Osteoblast (primary cell): ENCODE measurements at regions not wholly inside any gene's neighbourhood (a gene's known extent, or its start where the extent isn't known, plus 50 kb on each side); places are given as distances from the start of the nearest gene placed in this dataset.

Source experiments
- DNase-seq: peaks from one replicate; pipeline ENCODE4 v3.0.0; 2011; ENCODE audit warnings: low spot score, mixed read lengths; ENCODE audit not compliant: insufficient read length; ENCODE audit errors: missing footprints
- H2AFZ ChIP-seq: 2 replicates; pipeline ENCODE4 v1.6.0; 2011; ENCODE audit warnings: mild to moderate bottlenecking, low read length
- H3K27ac ChIP-seq: 2 replicates; pipeline ENCODE4 v1.5.1; 2011; ENCODE audit warnings: mild to moderate bottlenecking, low read depth, low read length, moderate library complexity
- H3K27me3 ChIP-seq: 2 replicates; pipeline ENCODE4 v1.6.0; 2012; ENCODE audit warnings: mild to moderate bottlenecking, control low read depth, inconsistent platforms, low read length, moderate library complexity; ENCODE audit not compliant: insufficient read depth
- H3K36me3 ChIP-seq: 2 replicates; pipeline ENCODE4 v1.5.1; 2011; ENCODE audit warnings: mild to moderate bottlenecking, low read length, control low read depth, moderate library complexity; ENCODE audit not compliant: insufficient read depth
- H3K4me1 ChIP-seq: 2 replicates; pipeline ENCODE4 v1.5.1; 2011; ENCODE audit warnings: mild to moderate bottlenecking, low read length, control low read depth, moderate library complexity; ENCODE audit not compliant: insufficient read depth
- H3K4me2 ChIP-seq: 2 replicates; pipeline ENCODE4 v1.6.0; 2011; ENCODE audit warnings: mild to moderate bottlenecking, low read length; ENCODE audit not compliant: insufficient read depth
- H3K4me3 ChIP-seq: fragments of 200-600 bp; sonication (generic); 3 replicates; pipeline ENCODE4 v1.5.1; 2012; ENCODE audit warnings: mild to moderate bottlenecking, low read length, inconsistent platforms; ENCODE audit not compliant: insufficient read depth
- H3K79me2 ChIP-seq: 2 replicates; pipeline ENCODE4 v1.6.0; 2012; ENCODE audit warnings: mild to moderate bottlenecking, low read length, control low read depth, inconsistent platforms; ENCODE audit not compliant: insufficient read depth
- H3K9me3 ChIP-seq: 2 replicates; pipeline ENCODE4 v1.5.1; 2011; ENCODE audit warnings: low read depth, low read length, control low read depth
- H4K20me1 ChIP-seq: 2 replicates; pipeline ENCODE4 v1.6.0; 2012; ENCODE audit warnings: mild to moderate bottlenecking, low read length, control low read depth; ENCODE audit not compliant: insufficient read depth
- CTCF ChIP-seq: IDR thresholded peaks from 2 replicates; pipeline ENCODE4 v1.5.1; 2011; ENCODE audit warnings: mild to moderate bottlenecking, low read depth, low read length, moderate library complexity; ENCODE audit errors: extremely low read depth

- Histone ChIP-seq H3K4me1 (no peaks in the 10 kb centered on the region), H3K4me3 (no peak overlapping the region), H3K36me3 (no peaks in the 10 kb centered on the region), H4K20me1 (no peaks in the 10 kb centered on the region), H3K27ac (no peak overlapping the region), H3K4me2 (no peak overlapping the region), H2AFZ (no peak overlapping the region), H3K27me3 (no peaks in the 10 kb centered on the region), H3K79me2 (no peaks in the 10 kb centered on the region), H3K9me3 (no peaks in the 10 kb centered on the region)
- DNase-seq = no peak
- no peak for TF ChIP-seq CTCF
Measured at GRCh38 chr11:105203569-105204240, 64.1 kb upstream of the CARD18 start.

- H2AFZ ChIP-seq = no peak overlapping the region
- no peaks in the 10 kb centered on the region for H3K9me3 ChIP-seq
- H3K4me2 ChIP-seq = no peak overlapping the region
- no peak overlapping the region for H3K27ac ChIP-seq
- TF ChIP-seq CTCF = no peak
- H3K79me2 ChIP-seq = no peaks in the 10 kb centered on the region
- no peaks in the 10 kb centered on the region for H3K27me3 ChIP-seq
- H3K4me3 ChIP-seq = no peak overlapping the region
- no peak for DNase-seq
- no peaks in the 10 kb centered on the region for H3K4me1 ChIP-seq
- H4K20me1 ChIP-seq = no peaks in the 10 kb centered on the region
- no peaks in the 10 kb centered on the region for H3K36me3 ChIP-seq
Measured at GRCh38 chr11:105202844-105203548, 63.4 kb upstream of the CARD18 start.

DNA sequence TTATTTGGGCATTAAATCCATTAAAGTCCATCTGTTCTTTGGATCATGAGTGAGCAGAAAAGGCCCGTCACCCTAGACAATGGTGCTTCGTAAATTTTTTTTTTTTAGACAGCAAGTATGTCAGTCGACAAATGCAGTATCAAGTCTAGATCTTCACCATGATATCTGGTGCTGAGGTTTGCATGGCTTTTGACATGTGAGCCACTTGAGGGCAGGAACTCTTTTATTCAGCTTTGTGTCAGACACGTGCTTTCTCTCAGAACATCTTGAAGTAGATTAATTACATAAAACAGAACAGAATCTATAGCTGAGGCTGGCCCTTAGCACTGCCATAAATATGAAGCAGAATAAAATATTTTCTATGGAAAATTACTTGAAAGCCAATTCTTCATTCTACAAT, 62.9 kb upstream of the CARD18 start:
- H3K36me3 ChIP-seq = no peaks in the 10 kb centered on the region
- no peak for TF ChIP-seq CTCF
- H4K20me1 ChIP-seq = no peaks in the 10 kb centered on the region
- no peak overlapping the region for H3K27ac ChIP-seq
- no peak overlapping the region for H3K4me2 ChIP-seq
- no peak overlapping the region for H3K4me3 ChIP-seq
- DNase-seq = no peak
- H3K9me3 ChIP-seq = no peaks in the 10 kb centered on the region
- H3K27me3 ChIP-seq = no peaks in the 10 kb centered on the region
- H2AFZ ChIP-seq = no peak overlapping the region
- no peaks in the 10 kb centered on the region for H3K79me2 ChIP-seq
- H3K4me1 ChIP-seq = no peaks in the 10 kb centered on the region

DNA sequence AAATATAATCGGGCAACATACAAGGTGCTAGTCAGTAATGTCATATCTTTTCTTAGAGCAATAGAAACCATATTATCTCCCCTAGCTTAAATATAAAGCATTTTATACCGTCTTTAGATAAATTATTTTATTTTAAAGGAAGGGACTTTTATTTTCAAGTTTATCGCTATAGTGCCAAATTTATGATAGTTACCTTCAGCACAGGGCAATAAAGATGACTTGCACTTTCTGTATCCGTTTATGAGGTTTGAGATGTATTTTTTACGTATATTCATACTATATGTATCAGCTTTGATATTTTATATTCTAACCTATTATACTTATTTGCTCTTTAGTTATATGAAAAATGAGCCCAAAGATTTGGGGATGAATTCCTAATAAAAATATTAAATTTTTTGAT, 61.6 kb upstream of the CARD18 start:
- Histone ChIP-seq H3K9me3 (no peaks in the 10 kb centered on the region), H4K20me1 (no peaks in the 10 kb centered on the region), H3K79me2 (no peaks in the 10 kb centered on the region), H2AFZ (no peak overlapping the region), H3K4me2 (no peak overlapping the region), H3K4me3 (no peak overlapping the region), H3K36me3 (no peaks in the 10 kb centered on the region), H3K27me3 (no peaks in the 10 kb centered on the region), H3K4me1 (no peaks in the 10 kb centered on the region), H3K27ac (no peak overlapping the region)
- no peak for DNase-seq
- TF ChIP-seq CTCF = no peak
